ENCODE measurements at regions not wholly inside any gene's neighbourhood (a gene's known extent, or its start where the extent isn't known, plus 50 kb on each side); places are given as distances from the start of the nearest gene placed in this dataset.

GRCh38 chr21:38929652-38930051 is 123.9 kb downstream of the ETS2 start:
- H3K9me3 ChIP-seq = no peaks in the 10 kb centered on the region
- TF ChIP-seq POLR2A (IDR thresholded peaks at IDR 0.05) = no peak
- TF ChIP-seq CTCF (IDR thresholded peaks at IDR 0.05) = no peak
- peaks cover 7% of the 10 kb centered on the region for H3K4me1 ChIP-seq
- intact Hi-C loops (cut with DNase I; ENCODE audit: low total_unique reads) = no loop called here
- no peak overlapping the region for H3K4me3 ChIP-seq
- H3K27ac ChIP-seq = no peak overlapping the region
- no peaks in the 10 kb centered on the region for H3K27me3 ChIP-seq
- WGBS, 2 donors = 93 to 96% methylated on average over 1 of the region's 1 CpG
- DNase-seq = no peak
- no peaks in the 10 kb centered on the region for H3K36me3 ChIP-seq (ENCODE audit: low read depth, missing control alignments)

GRCh38 chr21:38929142-38929541 is 123.4 kb downstream of the ETS2 start:
- WGBS, 2 donors = 91 to 100% methylated on average over 1 of the region's 1 CpG
- H3K36me3 ChIP-seq (ENCODE audit: low read depth, missing control alignments) = no peaks in the 10 kb centered on the region
- no peaks in the 10 kb centered on the region for H3K9me3 ChIP-seq
- TF ChIP-seq CTCF (IDR thresholded peaks at IDR 0.05) = no peak
- TF ChIP-seq POLR2A (IDR thresholded peaks at IDR 0.05) = no peak
- no peaks in the 10 kb centered on the region for H3K27me3 ChIP-seq
- H3K4me3 ChIP-seq = no peak overlapping the region
- DNase-seq = no peak
- peaks cover 7% of the 10 kb centered on the region for H3K4me1 ChIP-seq
- H3K27ac ChIP-seq = no peak overlapping the region
- intact Hi-C loops (cut with DNase I; ENCODE audit: low total_unique reads) = no loop called here

- TF ChIP-seq CTCF (IDR thresholded peaks at IDR 0.05) = no peak
- no peaks in the 10 kb centered on the region for H3K27me3 ChIP-seq
- no peaks in the 10 kb centered on the region for H3K9me3 ChIP-seq
- H3K4me1 ChIP-seq = peaks cover 7% of the 10 kb centered on the region
- no peaks in the 10 kb centered on the region for H3K36me3 ChIP-seq (ENCODE audit: low read depth, missing control alignments)
- no peak for DNase-seq
- intact Hi-C loops (cut with DNase I; ENCODE audit: low total_unique reads) = no loop called here
- no peak overlapping the region for H3K4me3 ChIP-seq
- 96 to 99% methylated on average over 2 to 3 of the region's 3 CpGs for WGBS, 2 donors
- H3K27ac ChIP-seq = no peak overlapping the region
These were observed 122.0 kb downstream of the ETS2 start for GRCh38 chr21:38927776-38928175.

GRCh38 chr21:38925923-38926322 is 120.2 kb downstream of the ETS2 start:
- Histone ChIP-seq H3K4me1 (peaks cover 7% of the 10 kb centered on the region), H3K4me3 (no peak overlapping the region), H3K9me3 (no peaks in the 10 kb centered on the region), H3K27me3 (no peaks in the 10 kb centered on the region), H3K36me3 (ENCODE audit: low read depth, missing control alignments) (no peaks in the 10 kb centered on the region), H3K27ac (peak overlapping the region in 1 of 2 donors; percentile 57)
- WGBS, 2 donors = 13 to 49% methylated on average over 6 to 7 of the region's 7 CpGs
- DNase-seq = peak; percentile 49
- no peak for TF ChIP-seq CTCF (IDR thresholded peaks at IDR 0.05)
- no peak for TF ChIP-seq POLR2A (IDR thresholded peaks at IDR 0.05)
- intact Hi-C loops (cut with DNase I; ENCODE audit: low total_unique reads) = no loop called here

- no peak for DNase-seq
- Histone ChIP-seq H3K4me1 (peaks cover 7% of the 10 kb centered on the region), H3K4me3 (no peak overlapping the region), H3K9me3 (no peaks in the 10 kb centered on the region), H3K27ac (peak overlapping the region in 1 of 2 donors; percentile 57), H3K36me3 (ENCODE audit: low read depth, missing control alignments) (no peaks in the 10 kb centered on the region), H3K27me3 (no peaks in the 10 kb centered on the region)
- WGBS, 2 donors = 64 to 65% methylated on average over 3 of the region's 3 CpGs
- intact Hi-C loops (cut with DNase I; ENCODE audit: low total_unique reads) = no loop called here
- TF ChIP-seq POLR2A (IDR thresholded peaks at IDR 0.05) = no peak
- no peak for TF ChIP-seq CTCF (IDR thresholded peaks at IDR 0.05)
These were observed 119.7 kb downstream of the ETS2 start for GRCh38 chr21:38925478-38925877.
